ENCODE measurements at regions not wholly inside any gene's neighbourhood (a gene's known extent, or its start where the extent isn't known, plus 50 kb on each side); places are given as distances from the start of the nearest gene placed in this dataset.

DNA sequence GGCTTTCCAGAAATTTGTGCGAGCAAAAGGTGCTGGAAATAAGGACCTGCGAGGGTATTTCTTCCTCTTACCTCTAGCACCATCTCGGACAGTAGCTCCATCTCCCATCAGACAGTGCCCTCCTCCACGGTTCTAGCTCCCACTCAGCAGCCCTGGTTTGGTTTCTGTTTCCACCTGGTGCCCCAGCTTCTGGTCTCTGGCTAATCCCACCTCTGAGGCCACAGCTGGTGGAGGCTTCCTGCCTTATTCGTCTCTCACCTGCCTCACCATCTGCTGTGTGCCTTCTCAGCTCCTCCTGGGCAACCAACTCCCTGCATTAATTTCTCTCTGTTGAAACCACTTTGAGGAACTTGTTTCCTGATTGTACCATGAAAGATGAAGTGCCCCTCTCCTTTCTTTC is 162.4 kb upstream of the CDYL start:
- TF ChIP-seq POLR2A (IDR thresholded peaks at IDR 0.05), result no peak
- TF ChIP-seq, protein P1, sequence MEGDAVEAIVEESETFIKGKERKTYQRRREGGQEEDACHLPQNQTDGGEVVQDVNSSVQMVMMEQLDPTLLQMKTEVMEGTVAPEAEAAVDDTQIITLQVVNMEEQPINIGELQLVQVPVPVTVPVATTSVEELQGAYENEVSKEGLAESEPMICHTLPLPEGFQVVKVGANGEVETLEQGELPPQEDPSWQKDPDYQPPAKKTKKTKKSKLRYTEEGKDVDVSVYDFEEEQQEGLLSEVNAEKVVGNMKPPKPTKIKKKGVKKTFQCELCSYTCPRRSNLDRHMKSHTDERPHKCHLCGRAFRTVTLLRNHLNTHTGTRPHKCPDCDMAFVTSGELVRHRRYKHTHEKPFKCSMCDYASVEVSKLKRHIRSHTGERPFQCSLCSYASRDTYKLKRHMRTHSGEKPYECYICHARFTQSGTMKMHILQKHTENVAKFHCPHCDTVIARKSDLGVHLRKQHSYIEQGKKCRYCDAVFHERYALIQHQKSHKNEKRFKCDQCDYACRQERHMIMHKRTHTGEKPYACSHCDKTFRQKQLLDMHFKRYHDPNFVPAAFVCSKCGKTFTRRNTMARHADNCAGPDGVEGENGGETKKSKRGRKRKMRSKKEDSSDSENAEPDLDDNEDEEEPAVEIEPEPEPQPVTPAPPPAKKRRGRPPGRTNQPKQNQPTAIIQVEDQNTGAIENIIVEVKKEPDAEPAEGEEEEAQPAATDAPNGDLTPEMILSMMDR (IDR thresholded peaks at IDR 0.05), result no peak

Measured in adrenal gland (tissue), 5 donors.